ENCODE measurements at regions not wholly inside any gene's neighbourhood (a gene's known extent, or its start where the extent isn't known, plus 50 kb on each side); places are given as distances from the start of the nearest gene placed in this dataset.

- no peak overlapping the region for H3K4me3 ChIP-seq (ENCODE audit: low read depth, low read length)
- no peaks in the 10 kb centered on the region for H3K27me3 ChIP-seq (ENCODE audit: insufficient read depth, low read depth, severe bottlenecking)
- DNase-seq, result no peak
- H3K9me3 ChIP-seq (ENCODE audit: severe bottlenecking), result no peaks in the 10 kb centered on the region
- H3K27ac ChIP-seq, result no peak overlapping the region
- no peaks in the 10 kb centered on the region for H3K36me3 ChIP-seq
- TF ChIP-seq CTCF (IDR thresholded peaks at IDR 0.05; ENCODE audit: low read depth, low read length), result no peak
Measured at GRCh38 chr5:26719803-26720202, 318.6 kb downstream of the CDH9 start.

DNA sequence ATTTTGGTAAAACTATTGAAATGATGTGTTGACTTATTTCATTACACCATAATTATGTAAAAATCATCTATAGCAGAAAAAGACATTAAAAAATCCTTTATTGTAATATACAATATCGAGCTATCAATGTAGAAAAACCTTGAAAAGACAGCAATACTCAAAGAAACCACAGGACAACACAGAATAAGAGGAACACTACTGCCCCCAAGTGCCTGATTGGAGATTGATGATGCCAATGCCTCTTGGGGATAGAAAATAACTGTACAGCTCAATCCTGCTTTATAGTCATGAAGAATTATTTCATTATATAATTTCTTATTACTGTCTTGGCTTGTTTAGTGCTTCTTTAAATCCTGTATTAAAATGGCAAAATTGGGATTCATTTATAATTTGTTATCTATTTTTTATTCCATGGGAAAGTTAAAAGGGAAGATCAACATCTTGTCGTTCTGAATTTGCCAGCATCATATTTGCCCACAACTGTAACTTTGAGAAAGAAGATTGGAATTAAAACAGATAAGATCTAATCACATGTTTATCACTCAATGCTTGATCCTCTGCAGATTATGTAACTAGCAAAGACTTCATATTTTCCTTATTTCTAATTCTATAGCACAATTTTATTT, 337.5 kb downstream of the CDH9 start:
- no peak overlapping the region for H3K4me3 ChIP-seq (ENCODE audit: low read depth, low read length)
- H3K27me3 ChIP-seq (ENCODE audit: insufficient read depth, low read depth, severe bottlenecking), result no peaks in the 10 kb centered on the region
- TF ChIP-seq CTCF (IDR thresholded peaks at IDR 0.05; ENCODE audit: low read depth, low read length), result peak; percentile 65
- no peak overlapping the region for H3K27ac ChIP-seq
- no peaks in the 10 kb centered on the region for H3K9me3 ChIP-seq (ENCODE audit: severe bottlenecking)
- H3K36me3 ChIP-seq, result no peaks in the 10 kb centered on the region
- peak; percentile 57 for DNase-seq

DNA sequence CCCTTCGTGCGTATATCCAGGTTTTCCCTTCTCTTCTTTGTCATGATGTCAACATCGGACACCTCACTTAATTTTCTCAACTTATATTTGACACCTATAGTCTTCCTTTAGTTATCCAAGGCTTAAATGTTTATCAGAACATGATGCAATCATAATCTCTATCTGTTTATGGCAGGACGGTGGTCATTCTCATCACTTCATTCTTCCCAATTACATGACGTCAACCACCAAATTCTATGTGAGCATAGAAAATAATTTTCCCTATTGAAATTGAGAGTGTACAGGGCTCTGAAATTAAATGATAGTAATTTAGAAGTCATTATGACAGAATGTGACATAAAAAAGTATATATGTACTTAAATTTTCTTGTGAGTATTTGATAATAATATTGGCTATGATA, 345.4 kb downstream of the CDH9 start:
- Histone ChIP-seq H3K9me3 (ENCODE audit: severe bottlenecking) (no peaks in the 10 kb centered on the region), H3K27me3 (ENCODE audit: insufficient read depth, low read depth, severe bottlenecking) (no peaks in the 10 kb centered on the region), H3K36me3 (no peaks in the 10 kb centered on the region), H3K4me3 (ENCODE audit: low read depth, low read length) (no peak overlapping the region), H3K27ac (no peak overlapping the region)
- TF ChIP-seq CTCF (IDR thresholded peaks at IDR 0.05; ENCODE audit: low read depth, low read length), result no peak
- no peak for DNase-seq

DNA sequence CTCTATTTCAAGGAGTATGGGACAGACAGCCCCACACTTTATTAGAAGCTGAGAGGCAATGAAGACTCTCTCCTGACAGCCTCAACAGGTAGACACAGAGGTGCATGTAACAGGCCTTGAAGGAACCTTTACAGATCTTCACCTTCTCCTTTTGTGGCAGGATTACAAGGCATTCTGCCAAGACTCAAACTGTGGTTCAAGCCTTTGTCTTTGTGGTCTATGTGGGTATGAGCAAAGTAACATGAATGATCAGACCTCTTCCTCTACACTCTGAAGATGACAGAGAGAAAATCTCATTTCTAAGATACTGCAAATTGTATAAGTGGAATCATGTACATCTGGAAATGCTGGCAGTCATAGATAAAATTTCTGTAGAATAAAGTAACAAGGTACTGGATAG, 346.9 kb downstream of the CDH9 start:
- H3K4me3 ChIP-seq (ENCODE audit: low read depth, low read length), result no peak overlapping the region
- no peaks in the 10 kb centered on the region for H3K27me3 ChIP-seq (ENCODE audit: insufficient read depth, low read depth, severe bottlenecking)
- no peak overlapping the region for H3K27ac ChIP-seq
- no peaks in the 10 kb centered on the region for H3K36me3 ChIP-seq
- no peaks in the 10 kb centered on the region for H3K9me3 ChIP-seq (ENCODE audit: severe bottlenecking)
- TF ChIP-seq CTCF (IDR thresholded peaks at IDR 0.05; ENCODE audit: low read depth, low read length), result no peak
- DNase-seq, result no peak

- H3K27me3 ChIP-seq (ENCODE audit: insufficient read depth, low read depth, severe bottlenecking), result no peaks in the 10 kb centered on the region
- no peaks in the 10 kb centered on the region for H3K36me3 ChIP-seq
- H3K9me3 ChIP-seq (ENCODE audit: severe bottlenecking), result no peaks in the 10 kb centered on the region
- H3K27ac ChIP-seq, result peak overlapping the region; percentile 18; the same call in 1 of the 2 replicates
- no peak for DNase-seq
- no peak for TF ChIP-seq CTCF (IDR thresholded peaks at IDR 0.05; ENCODE audit: low read depth, low read length)
- H3K4me3 ChIP-seq (ENCODE audit: low read depth, low read length), result no peak overlapping the region
Measured at GRCh38 chr5:26690511-26690910, 347.9 kb downstream of the CDH9 start.

- no peak for TF ChIP-seq CTCF (IDR thresholded peaks at IDR 0.05; ENCODE audit: low read depth, low read length)
- DNase-seq, result no peak
- Histone ChIP-seq H3K9me3 (ENCODE audit: severe bottlenecking) (peaks cover 5% of the 10 kb centered on the region), H3K27me3 (ENCODE audit: insufficient read depth, low read depth, severe bottlenecking) (no peaks in the 10 kb centered on the region), H3K36me3 (no peaks in the 10 kb centered on the region), H3K4me3 (ENCODE audit: low read depth, low read length) (no peak overlapping the region), H3K27ac (no peak overlapping the region)
Measured at GRCh38 chr5:26681861-26682260, 356.5 kb downstream of the CDH9 start.
